Prostate gland (tissue), 2 donors: ENCODE measurements at regions not wholly inside any gene's neighbourhood (a gene's known extent, or its start where the extent isn't known, plus 50 kb on each side); places are given as distances from the start of the nearest gene placed in this dataset.

Experiments used
- POLR2A ChIP-seq: fragments of 450-650 bp; IDR thresholded peaks from one replicate; pipeline ENCODE4 v1.6.1; 2016; ENCODE audit warnings: antibody characterized with exemption, mild to moderate bottlenecking
- TF ChIP-seq, protein P1 (sequence below), 4 experiments: fragments of 200-600 bp in 2 of 4; fragments of 450-650 bp in 2 of 4; sonication (generic) in 2 of 4; IDR thresholded peaks; 1 replicate in 3 of 4; 2 replicates in 1 of 4; pipeline ENCODE4 v1.5.1; 2016 to 2019; ENCODE audit warnings: antibody characterized with exemption in 4 of 4, mild to moderate bottlenecking in 2 of 4, moderate library complexity in 2 of 4

DNA sequence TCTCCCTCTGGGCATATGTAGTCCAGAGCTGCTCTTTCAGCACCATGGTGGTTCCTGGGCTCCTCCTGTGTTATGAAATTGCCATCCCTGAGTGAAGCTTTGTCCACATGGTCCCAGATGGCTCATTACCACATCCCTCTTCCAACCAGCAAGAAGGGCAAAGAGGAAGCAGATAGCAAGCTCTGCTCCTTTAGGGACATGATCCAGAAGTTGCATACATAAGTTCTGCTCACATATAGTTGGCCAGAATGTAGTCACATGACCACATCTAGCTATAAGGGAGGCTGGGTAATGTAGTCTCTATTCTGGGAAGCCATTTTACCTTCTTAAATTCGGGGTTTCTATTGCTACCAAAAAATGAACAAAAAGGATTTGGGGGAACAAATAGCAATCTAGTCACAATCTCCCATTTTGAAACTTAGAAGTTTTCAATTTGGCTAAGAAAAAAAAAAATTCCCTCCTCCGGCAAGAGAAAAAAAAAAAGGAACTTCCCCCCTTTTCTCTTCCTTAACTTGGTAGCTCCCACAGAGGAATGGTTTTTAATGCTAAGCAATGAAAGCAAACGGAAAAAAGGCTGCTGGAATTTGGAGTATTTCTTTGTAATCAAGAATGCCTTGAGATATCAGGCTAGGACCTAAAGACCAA lies 88.2 kb upstream of the USP9X start:
- no peak for TF ChIP-seq POLR2A
- TF ChIP-seq, protein P1, sequence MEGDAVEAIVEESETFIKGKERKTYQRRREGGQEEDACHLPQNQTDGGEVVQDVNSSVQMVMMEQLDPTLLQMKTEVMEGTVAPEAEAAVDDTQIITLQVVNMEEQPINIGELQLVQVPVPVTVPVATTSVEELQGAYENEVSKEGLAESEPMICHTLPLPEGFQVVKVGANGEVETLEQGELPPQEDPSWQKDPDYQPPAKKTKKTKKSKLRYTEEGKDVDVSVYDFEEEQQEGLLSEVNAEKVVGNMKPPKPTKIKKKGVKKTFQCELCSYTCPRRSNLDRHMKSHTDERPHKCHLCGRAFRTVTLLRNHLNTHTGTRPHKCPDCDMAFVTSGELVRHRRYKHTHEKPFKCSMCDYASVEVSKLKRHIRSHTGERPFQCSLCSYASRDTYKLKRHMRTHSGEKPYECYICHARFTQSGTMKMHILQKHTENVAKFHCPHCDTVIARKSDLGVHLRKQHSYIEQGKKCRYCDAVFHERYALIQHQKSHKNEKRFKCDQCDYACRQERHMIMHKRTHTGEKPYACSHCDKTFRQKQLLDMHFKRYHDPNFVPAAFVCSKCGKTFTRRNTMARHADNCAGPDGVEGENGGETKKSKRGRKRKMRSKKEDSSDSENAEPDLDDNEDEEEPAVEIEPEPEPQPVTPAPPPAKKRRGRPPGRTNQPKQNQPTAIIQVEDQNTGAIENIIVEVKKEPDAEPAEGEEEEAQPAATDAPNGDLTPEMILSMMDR (IDR thresholded peaks at IDR 0.05) = no peak
